Glutamatergic neuron (in vitro differentiated cells): ENCODE measurements at regions not wholly inside any gene's neighbourhood (a gene's known extent, or its start where the extent isn't known, plus 50 kb on each side); places are given as distances from the start of the nearest gene placed in this dataset.

ENCODE experiments used
- DNase-seq: peaks from one replicate; pipeline ENCODE4 v3.0.0; 2022
- H3K27ac Mint-ChIP-seq: one replicate; pipeline ENCODE4 v1.8.0; 2020; ENCODE audit warnings: mild to moderate bottlenecking, mixed read lengths, inconsistent platforms; ENCODE audit not compliant: unreplicated experiment
- H3K27me3 Mint-ChIP-seq: one replicate; pipeline ENCODE4 v1.8.0; 2020; ENCODE audit warnings: mild to moderate bottlenecking, moderate library complexity, mixed read lengths, inconsistent platforms; ENCODE audit not compliant: unreplicated experiment
- H3K36me3 Mint-ChIP-seq: one replicate; pipeline ENCODE4 v1.8.0; 2020; ENCODE audit warnings: mild to moderate bottlenecking, mixed read lengths, inconsistent platforms; ENCODE audit not compliant: unreplicated experiment
- H3K4me1 Mint-ChIP-seq: one replicate; pipeline ENCODE4 v1.8.0; 2020; ENCODE audit warnings: mild to moderate bottlenecking, low read depth, mixed read lengths, inconsistent platforms; ENCODE audit not compliant: unreplicated experiment
- H3K4me3 Mint-ChIP-seq: one replicate; pipeline ENCODE4 v1.8.0; 2020; ENCODE audit warnings: mild to moderate bottlenecking, mixed read lengths, inconsistent platforms; ENCODE audit not compliant: unreplicated experiment
- H3K9me3 Mint-ChIP-seq: one replicate; pipeline ENCODE4 v1.8.0; 2020; ENCODE audit warnings: mild to moderate bottlenecking, moderate library complexity, mixed read lengths, inconsistent platforms; ENCODE audit not compliant: unreplicated experiment
- TF ChIP-seq, protein P1 (sequence below): fragments of 200-600 bp; sonication (generic); IDR thresholded peaks from one replicate; pipeline ENCODE4 v1.5.0; 2021; ENCODE audit not compliant: partially characterized antibody, unreplicated experiment

DNA sequence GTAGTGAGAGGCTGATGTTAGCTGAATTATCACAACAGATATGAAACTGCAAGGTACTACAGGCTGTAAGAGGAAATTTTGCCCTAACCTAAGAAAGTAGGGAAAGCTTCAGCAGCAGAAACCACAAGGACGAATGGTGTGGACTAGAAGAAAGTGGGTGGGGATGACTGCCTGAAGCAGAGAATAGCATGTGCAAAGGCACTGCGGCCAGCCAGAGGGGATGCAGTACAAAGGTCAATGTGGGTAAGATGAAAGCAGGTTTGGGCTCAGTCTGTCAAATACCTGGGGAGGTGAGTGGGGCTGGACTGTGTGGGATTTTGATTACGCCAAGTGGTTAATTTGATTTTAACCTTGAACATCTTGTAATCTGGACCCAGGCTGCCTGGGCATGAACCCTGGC is 199.3 kb upstream of the GALNT2 start:
- H3K27me3 Mint-ChIP-seq = no peaks in the 10 kb centered on the region
- H3K4me3 Mint-ChIP-seq = no peak overlapping the region
- TF ChIP-seq, protein P1, sequence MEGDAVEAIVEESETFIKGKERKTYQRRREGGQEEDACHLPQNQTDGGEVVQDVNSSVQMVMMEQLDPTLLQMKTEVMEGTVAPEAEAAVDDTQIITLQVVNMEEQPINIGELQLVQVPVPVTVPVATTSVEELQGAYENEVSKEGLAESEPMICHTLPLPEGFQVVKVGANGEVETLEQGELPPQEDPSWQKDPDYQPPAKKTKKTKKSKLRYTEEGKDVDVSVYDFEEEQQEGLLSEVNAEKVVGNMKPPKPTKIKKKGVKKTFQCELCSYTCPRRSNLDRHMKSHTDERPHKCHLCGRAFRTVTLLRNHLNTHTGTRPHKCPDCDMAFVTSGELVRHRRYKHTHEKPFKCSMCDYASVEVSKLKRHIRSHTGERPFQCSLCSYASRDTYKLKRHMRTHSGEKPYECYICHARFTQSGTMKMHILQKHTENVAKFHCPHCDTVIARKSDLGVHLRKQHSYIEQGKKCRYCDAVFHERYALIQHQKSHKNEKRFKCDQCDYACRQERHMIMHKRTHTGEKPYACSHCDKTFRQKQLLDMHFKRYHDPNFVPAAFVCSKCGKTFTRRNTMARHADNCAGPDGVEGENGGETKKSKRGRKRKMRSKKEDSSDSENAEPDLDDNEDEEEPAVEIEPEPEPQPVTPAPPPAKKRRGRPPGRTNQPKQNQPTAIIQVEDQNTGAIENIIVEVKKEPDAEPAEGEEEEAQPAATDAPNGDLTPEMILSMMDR = no peak
- H3K36me3 Mint-ChIP-seq = no peaks in the 10 kb centered on the region
- no peak overlapping the region for H3K27ac Mint-ChIP-seq
- DNase-seq = no peak
- peaks cover 2% of the 10 kb centered on the region for H3K9me3 Mint-ChIP-seq
- H3K4me1 Mint-ChIP-seq = peaks cover 4% of the 10 kb centered on the region

DNA sequence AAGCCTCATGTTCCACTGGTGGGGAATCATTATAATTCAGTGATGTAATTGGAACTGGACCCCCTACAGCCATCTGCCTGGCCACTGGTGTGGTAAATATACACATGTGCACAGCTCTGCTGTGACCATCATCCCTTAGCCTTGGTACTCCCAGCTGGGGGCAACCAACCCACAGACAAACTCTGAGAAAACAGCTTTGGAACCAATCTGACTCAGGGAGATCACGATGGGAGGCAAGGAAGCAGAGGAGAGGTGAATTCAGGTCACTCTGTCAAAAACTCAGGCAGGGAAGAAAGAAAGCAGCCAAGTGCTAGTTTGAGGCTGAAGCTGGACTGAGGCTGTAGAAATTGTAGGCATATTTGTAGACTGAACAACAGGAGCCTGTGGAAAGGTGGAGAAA is 197.8 kb upstream of the GALNT2 start:
- TF ChIP-seq, protein P1 = no peak
- Mint-ChIP-seq H3K27ac (no peak overlapping the region), H3K9me3 (no peaks in the 10 kb centered on the region), H3K27me3 (no peaks in the 10 kb centered on the region), H3K4me1 (no peaks in the 10 kb centered on the region), H3K36me3 (no peaks in the 10 kb centered on the region), H3K4me3 (no peak overlapping the region)
- no peak for DNase-seq

DNA sequence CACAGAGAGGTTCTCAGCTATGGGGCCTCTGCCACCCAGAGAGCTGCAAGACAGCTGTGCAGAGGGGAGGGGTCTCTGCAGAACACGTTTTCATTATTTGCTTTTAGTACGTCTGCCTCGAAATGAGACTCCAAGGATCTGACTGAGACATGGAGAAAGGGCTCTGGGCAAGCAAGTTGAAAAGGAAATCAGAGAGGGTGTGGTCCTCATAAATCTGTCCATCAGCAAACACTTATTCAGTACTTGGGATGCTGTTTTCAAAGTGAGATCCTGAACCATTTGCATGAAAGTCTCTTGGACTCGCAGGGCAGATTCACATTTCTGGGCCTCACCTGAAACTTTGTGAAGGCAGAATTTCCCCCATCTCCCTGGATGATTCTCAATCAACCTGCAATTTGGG is 197.4 kb upstream of the GALNT2 start:
- Mint-ChIP-seq H3K27ac (no peak overlapping the region), H3K4me1 (no peaks in the 10 kb centered on the region), H3K4me3 (no peak overlapping the region), H3K36me3 (no peaks in the 10 kb centered on the region), H3K9me3 (no peaks in the 10 kb centered on the region), H3K27me3 (no peaks in the 10 kb centered on the region)
- TF ChIP-seq, protein P1 = no peak
- DNase-seq = no peak

DNA sequence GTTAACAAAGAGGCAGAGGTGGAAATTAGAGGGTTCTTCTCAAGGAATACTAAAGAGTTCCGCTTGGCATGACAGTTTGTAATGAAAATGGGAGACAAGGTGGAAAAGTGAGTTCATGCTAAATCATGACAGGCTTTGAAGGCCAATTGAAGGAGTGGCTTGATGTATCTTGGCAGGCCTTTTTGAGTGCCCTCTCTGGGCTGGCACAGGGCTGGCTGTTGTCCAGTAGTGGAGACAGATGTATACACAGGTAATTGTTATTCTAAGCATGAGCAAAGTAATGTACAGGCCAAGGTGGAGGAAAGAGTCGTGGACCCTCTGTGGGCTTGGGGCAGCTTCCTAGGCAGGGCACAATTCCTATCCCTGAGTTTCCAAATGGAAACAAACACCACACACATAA is 196.7 kb upstream of the GALNT2 start:
- TF ChIP-seq, protein P1 = no peak
- H3K4me3 Mint-ChIP-seq = no peak overlapping the region
- H3K27me3 Mint-ChIP-seq = no peaks in the 10 kb centered on the region
- H3K9me3 Mint-ChIP-seq = no peaks in the 10 kb centered on the region
- no peak overlapping the region for H3K27ac Mint-ChIP-seq
- no peak for DNase-seq
- H3K4me1 Mint-ChIP-seq = no peaks in the 10 kb centered on the region
- no peaks in the 10 kb centered on the region for H3K36me3 Mint-ChIP-seq

DNA sequence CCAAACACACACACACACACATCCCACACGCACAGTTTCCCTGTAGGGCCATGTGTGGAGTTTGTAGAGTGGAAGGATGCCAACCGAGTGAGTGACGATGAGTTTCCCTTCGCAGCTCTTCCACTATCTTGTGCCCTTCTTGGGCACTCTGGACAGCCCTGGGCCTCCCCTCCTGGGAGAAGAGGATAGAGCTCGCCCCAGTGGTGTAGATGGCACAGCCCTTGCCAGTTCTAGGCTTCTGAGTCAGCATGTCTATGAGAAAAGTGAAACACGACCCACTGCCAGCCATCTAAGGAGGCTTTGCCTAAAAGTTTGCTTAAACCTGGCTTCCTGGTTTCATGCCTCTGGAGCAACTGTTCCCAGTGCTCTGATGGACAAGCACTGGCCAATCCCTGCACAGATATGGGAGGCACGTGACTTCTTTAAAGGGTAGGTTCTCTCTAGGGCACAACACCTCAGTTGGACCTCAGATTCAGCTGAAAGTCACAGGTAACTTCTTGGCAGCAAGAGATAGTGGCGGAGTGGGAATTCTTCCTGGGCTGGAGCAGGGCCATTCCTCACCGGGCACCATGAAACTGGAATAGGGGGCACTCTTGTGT is 195.9 kb upstream of the GALNT2 start:
- Mint-ChIP-seq H3K4me1 (no peaks in the 10 kb centered on the region), H3K27me3 (no peaks in the 10 kb centered on the region)
- TF ChIP-seq, protein P1 = no peak

More for the DNA sequence above, 195.9 kb upstream of the GALNT2 start:
- no peaks in the 10 kb centered on the region for H3K36me3 Mint-ChIP-seq
- H3K9me3 Mint-ChIP-seq = no peaks in the 10 kb centered on the region
- DNase-seq = no peak
- no peak overlapping the region for H3K27ac Mint-ChIP-seq
- H3K4me3 Mint-ChIP-seq = no peak overlapping the region
